NT2/D1 (cell line): ENCODE measurements at regions not wholly inside any gene's neighbourhood (a gene's known extent, or its start where the extent isn't known, plus 50 kb on each side); places are given as distances from the start of the nearest gene placed in this dataset.

Source experiments
- SUZ12 ChIP-seq: IDR thresholded peaks from 2 replicates; pipeline ENCODE4 v1.6.1; 2011; ENCODE audit not compliant: insufficient read length, insufficient read depth; ENCODE audit errors: extremely low read depth
- YY1 ChIP-seq: IDR thresholded peaks from 2 replicates; pipeline ENCODE4 v1.6.1; 2011; ENCODE audit not compliant: insufficient read length, insufficient read depth
- ZNF274 ChIP-seq: IDR thresholded peaks from 2 replicates; pipeline ENCODE4 v1.6.1; 2011; ENCODE audit warnings: mild to moderate bottlenecking, low read depth, low read length

- no peak for TF ChIP-seq ZNF274
- TF ChIP-seq YY1 = no peak
- TF ChIP-seq SUZ12 = no peak
These were observed 103.8 kb upstream of the KLF13 start for GRCh38 chr15:31222773-31223341.
